Liver (tissue), 3 donors: ENCODE measurements at regions not wholly inside any gene's neighbourhood (a gene's known extent, or its start where the extent isn't known, plus 50 kb on each side); places are given as distances from the start of the nearest gene placed in this dataset.

Source experiments
- EGR1 ChIP-seq, 2 donors: IDR thresholded peaks; 2 replicates each; pipeline ENCODE4 v1.6.1; 2016 to 2018; ENCODE audit warnings: antibody characterized with exemption in 2 of 2, low read depth in 2 of 2
- GABPA ChIP-seq, 2 donors: IDR thresholded peaks in 1 of 2; conservative IDR thresholded peaks in 1 of 2; 2 replicates each; pipeline ENCODE4 v1.6.1; 2016; ENCODE audit warnings: antibody characterized with exemption in 2 of 2, mild to moderate bottlenecking in 1 of 2, moderate library complexity in 1 of 2
- JUND ChIP-seq, 2 donors: IDR thresholded peaks; 2 replicates each; pipeline ENCODE4 v1.6.1; 2016; ENCODE audit warnings: antibody characterized with exemption in 2 of 2
- MAX ChIP-seq: IDR thresholded peaks from 2 replicates; pipeline ENCODE4 v1.6.1; 2016; ENCODE audit warnings: antibody characterized with exemption
- NR2F2 ChIP-seq: IDR thresholded peaks from 2 replicates; pipeline ENCODE4 v1.6.1; 2016; ENCODE audit warnings: antibody characterized with exemption
- SP1 ChIP-seq: IDR thresholded peaks from 2 replicates; pipeline ENCODE4 v1.6.1; 2018; ENCODE audit warnings: antibody characterized with exemption, mild to moderate bottlenecking
- TAF1 ChIP-seq: conservative IDR thresholded peaks from 2 replicates; pipeline ENCODE4 v1.6.1; 2016; ENCODE audit warnings: antibody characterized with exemption, mild to moderate bottlenecking
- TF ChIP-seq, protein P1 (sequence below): IDR thresholded peaks from 2 replicates; pipeline ENCODE4 v1.6.1; 2016; ENCODE audit warnings: antibody characterized with exemption
- TF ChIP-seq, protein P2 (sequence below): fragments of 150-350 bp; IDR thresholded peaks from 2 replicates; pipeline ENCODE4 v1.5.1; 2017; ENCODE audit warnings: improper control_type of control experiment, low read depth, low read length; ENCODE audit not compliant: missing input control
- donor health status: healthy.
- donor health status: healthy.

- TF ChIP-seq TAF1 (no peak), JUND (IDR thresholded peaks at IDR 0.05) (no peak), SP1 (no peak), EGR1 (IDR thresholded peaks at IDR 0.05; ENCODE audit: low read depth in 2 of 2) (no peak), MAX (no peak), NR2F2 (no peak), GABPA (IDR thresholded peaks at IDR 0.05 in 1 of 2, conservative IDR thresholded peaks at IDR 0.05 in 1 of 2) (no peak)
- TF ChIP-seq, protein P1, sequence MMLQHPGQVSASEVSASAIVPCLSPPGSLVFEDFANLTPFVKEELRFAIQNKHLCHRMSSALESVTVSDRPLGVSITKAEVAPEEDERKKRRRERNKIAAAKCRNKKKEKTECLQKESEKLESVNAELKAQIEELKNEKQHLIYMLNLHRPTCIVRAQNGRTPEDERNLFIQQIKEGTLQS: no peak
- TF ChIP-seq, protein P2, sequence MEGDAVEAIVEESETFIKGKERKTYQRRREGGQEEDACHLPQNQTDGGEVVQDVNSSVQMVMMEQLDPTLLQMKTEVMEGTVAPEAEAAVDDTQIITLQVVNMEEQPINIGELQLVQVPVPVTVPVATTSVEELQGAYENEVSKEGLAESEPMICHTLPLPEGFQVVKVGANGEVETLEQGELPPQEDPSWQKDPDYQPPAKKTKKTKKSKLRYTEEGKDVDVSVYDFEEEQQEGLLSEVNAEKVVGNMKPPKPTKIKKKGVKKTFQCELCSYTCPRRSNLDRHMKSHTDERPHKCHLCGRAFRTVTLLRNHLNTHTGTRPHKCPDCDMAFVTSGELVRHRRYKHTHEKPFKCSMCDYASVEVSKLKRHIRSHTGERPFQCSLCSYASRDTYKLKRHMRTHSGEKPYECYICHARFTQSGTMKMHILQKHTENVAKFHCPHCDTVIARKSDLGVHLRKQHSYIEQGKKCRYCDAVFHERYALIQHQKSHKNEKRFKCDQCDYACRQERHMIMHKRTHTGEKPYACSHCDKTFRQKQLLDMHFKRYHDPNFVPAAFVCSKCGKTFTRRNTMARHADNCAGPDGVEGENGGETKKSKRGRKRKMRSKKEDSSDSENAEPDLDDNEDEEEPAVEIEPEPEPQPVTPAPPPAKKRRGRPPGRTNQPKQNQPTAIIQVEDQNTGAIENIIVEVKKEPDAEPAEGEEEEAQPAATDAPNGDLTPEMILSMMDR: no peak
These were observed 80.5 kb upstream of the FZD8 start for GRCh38 chr10:35722636-35723035.
